ENCODE measurements at regions not wholly inside any gene's neighbourhood (a gene's known extent, or its start where the extent isn't known, plus 50 kb on each side); places are given as distances from the start of the nearest gene placed in this dataset.

DNA sequence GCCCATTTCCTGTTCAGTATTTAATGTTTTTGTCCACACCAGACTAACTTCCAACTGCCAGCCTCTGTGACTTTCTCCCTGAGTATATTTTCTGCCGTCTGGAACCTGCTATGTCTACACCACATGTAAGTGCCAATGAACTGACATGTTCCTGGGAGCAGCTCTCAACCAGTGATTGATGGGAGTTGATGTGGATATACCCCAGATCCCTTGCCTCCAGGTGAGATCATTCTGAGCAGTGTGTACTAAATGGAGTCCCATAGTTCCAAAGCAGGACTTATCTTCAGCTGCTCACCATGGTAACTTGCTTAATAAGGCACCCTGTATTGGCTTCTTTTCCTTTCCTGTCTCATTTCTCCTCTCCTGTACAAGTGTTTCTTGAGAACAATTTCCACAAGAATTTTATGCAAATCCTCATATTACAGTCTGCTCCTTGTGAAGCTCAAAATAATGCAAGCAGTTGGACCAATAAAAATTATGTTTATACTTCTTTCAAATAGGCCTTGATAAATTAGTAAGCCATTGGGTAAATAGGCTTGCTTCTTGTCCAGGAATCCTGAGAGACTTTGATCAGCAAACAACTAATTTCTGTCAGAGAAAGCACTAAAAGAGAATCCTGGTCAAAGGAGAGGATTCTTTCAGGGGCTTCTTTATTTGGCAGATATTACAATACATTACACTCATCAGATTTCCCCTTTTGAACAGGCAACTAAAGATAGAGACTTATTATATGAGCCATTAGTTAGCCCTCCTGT, 911.7 kb upstream of the NDST4 start:
- TF ChIP-seq RCOR1 (IDR thresholded peaks at IDR 0.05; ENCODE audit: low read length) (no peak), CTCF (IDR thresholded peaks at IDR 0.05) (no peak), POLR2AphosphoS5 (IDR thresholded peaks at IDR 0.05; ENCODE audit: low read depth, low read length) (no peak), CHD2 (IDR thresholded peaks at IDR 0.05; ENCODE audit: low read length, partially characterized antibody) (no peak), SMC3 (IDR thresholded peaks at IDR 0.05; ENCODE audit: low read depth, low read length) (no peak), USF2 (IDR thresholded peaks at IDR 0.05; ENCODE audit: borderline replicate concordance, low read depth, low read length) (no peak), FOSL2 (IDR thresholded peaks at IDR 0.05; ENCODE audit: borderline replicate concordance, low read depth) (no peak)
- TF ChIP-seq, protein P1, sequence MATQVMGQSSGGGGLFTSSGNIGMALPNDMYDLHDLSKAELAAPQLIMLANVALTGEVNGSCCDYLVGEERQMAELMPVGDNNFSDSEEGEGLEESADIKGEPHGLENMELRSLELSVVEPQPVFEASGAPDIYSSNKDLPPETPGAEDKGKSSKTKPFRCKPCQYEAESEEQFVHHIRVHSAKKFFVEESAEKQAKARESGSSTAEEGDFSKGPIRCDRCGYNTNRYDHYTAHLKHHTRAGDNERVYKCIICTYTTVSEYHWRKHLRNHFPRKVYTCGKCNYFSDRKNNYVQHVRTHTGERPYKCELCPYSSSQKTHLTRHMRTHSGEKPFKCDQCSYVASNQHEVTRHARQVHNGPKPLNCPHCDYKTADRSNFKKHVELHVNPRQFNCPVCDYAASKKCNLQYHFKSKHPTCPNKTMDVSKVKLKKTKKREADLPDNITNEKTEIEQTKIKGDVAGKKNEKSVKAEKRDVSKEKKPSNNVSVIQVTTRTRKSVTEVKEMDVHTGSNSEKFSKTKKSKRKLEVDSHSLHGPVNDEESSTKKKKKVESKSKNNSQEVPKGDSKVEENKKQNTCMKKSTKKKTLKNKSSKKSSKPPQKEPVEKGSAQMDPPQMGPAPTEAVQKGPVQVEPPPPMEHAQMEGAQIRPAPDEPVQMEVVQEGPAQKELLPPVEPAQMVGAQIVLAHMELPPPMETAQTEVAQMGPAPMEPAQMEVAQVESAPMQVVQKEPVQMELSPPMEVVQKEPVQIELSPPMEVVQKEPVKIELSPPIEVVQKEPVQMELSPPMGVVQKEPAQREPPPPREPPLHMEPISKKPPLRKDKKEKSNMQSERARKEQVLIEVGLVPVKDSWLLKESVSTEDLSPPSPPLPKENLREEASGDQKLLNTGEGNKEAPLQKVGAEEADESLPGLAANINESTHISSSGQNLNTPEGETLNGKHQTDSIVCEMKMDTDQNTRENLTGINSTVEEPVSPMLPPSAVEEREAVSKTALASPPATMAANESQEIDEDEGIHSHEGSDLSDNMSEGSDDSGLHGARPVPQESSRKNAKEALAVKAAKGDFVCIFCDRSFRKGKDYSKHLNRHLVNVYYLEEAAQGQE (IDR thresholded peaks at IDR 0.05; ENCODE audit: low read depth, low read length): no peak
